Osteoblast (primary cell): ENCODE measurements at regions not wholly inside any gene's neighbourhood (a gene's known extent, or its start where the extent isn't known, plus 50 kb on each side); places are given as distances from the start of the nearest gene placed in this dataset.

Experiments used
- DNase-seq: peaks from one replicate; pipeline ENCODE4 v3.0.0; 2011; ENCODE audit warnings: low spot score, mixed read lengths; ENCODE audit not compliant: insufficient read length; ENCODE audit errors: missing footprints
- H2AFZ ChIP-seq: 2 replicates; pipeline ENCODE4 v1.6.0; 2011; ENCODE audit warnings: mild to moderate bottlenecking, low read length
- H3K27ac ChIP-seq: 2 replicates; pipeline ENCODE4 v1.5.1; 2011; ENCODE audit warnings: mild to moderate bottlenecking, low read depth, low read length, moderate library complexity
- H3K27me3 ChIP-seq: 2 replicates; pipeline ENCODE4 v1.6.0; 2012; ENCODE audit warnings: mild to moderate bottlenecking, control low read depth, inconsistent platforms, low read length, moderate library complexity; ENCODE audit not compliant: insufficient read depth
- H3K36me3 ChIP-seq: 2 replicates; pipeline ENCODE4 v1.5.1; 2011; ENCODE audit warnings: mild to moderate bottlenecking, low read length, control low read depth, moderate library complexity; ENCODE audit not compliant: insufficient read depth
- H3K4me1 ChIP-seq: 2 replicates; pipeline ENCODE4 v1.5.1; 2011; ENCODE audit warnings: mild to moderate bottlenecking, low read length, control low read depth, moderate library complexity; ENCODE audit not compliant: insufficient read depth
- H3K4me2 ChIP-seq: 2 replicates; pipeline ENCODE4 v1.6.0; 2011; ENCODE audit warnings: mild to moderate bottlenecking, low read length; ENCODE audit not compliant: insufficient read depth
- H3K4me3 ChIP-seq: fragments of 200-600 bp; sonication (generic); 3 replicates; pipeline ENCODE4 v1.5.1; 2012; ENCODE audit warnings: mild to moderate bottlenecking, low read length, inconsistent platforms; ENCODE audit not compliant: insufficient read depth
- H3K79me2 ChIP-seq: 2 replicates; pipeline ENCODE4 v1.6.0; 2012; ENCODE audit warnings: mild to moderate bottlenecking, low read length, control low read depth, inconsistent platforms; ENCODE audit not compliant: insufficient read depth
- H3K9me3 ChIP-seq: 2 replicates; pipeline ENCODE4 v1.5.1; 2011; ENCODE audit warnings: low read depth, low read length, control low read depth
- H4K20me1 ChIP-seq: 2 replicates; pipeline ENCODE4 v1.6.0; 2012; ENCODE audit warnings: mild to moderate bottlenecking, low read length, control low read depth; ENCODE audit not compliant: insufficient read depth
- TF ChIP-seq, protein P1 (sequence below): IDR thresholded peaks from 2 replicates; pipeline ENCODE4 v1.5.1; 2011; ENCODE audit warnings: mild to moderate bottlenecking, low read depth, low read length, moderate library complexity; ENCODE audit errors: extremely low read depth

DNA sequence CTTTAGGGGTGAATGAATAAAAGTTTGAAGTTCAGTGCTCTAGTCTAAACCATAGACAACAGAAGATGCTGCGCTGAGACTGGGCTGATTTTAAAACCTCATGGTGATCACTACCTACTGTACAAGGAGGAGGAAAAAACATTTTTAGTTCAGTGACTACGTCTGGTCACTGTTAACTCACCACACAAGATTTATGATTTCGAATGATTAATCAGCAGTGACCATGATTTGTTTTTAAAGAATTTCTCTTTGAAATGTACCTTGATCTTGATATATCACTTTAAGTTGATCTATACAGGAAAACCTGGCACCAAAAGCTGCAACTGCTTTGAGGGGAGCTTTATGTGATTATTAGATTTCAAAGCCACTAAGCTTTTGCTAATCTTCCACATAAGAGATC, 286.3 kb downstream of the PDGFC start:
- peak overlapping the region; percentile 28 for H3K4me2 ChIP-seq
- peak overlapping the region; percentile 56 for H3K27ac ChIP-seq
- no peaks in the 10 kb centered on the region for H3K36me3 ChIP-seq
- H3K9me3 ChIP-seq: no peaks in the 10 kb centered on the region
- H2AFZ ChIP-seq: no peak overlapping the region
- TF ChIP-seq, protein P1, sequence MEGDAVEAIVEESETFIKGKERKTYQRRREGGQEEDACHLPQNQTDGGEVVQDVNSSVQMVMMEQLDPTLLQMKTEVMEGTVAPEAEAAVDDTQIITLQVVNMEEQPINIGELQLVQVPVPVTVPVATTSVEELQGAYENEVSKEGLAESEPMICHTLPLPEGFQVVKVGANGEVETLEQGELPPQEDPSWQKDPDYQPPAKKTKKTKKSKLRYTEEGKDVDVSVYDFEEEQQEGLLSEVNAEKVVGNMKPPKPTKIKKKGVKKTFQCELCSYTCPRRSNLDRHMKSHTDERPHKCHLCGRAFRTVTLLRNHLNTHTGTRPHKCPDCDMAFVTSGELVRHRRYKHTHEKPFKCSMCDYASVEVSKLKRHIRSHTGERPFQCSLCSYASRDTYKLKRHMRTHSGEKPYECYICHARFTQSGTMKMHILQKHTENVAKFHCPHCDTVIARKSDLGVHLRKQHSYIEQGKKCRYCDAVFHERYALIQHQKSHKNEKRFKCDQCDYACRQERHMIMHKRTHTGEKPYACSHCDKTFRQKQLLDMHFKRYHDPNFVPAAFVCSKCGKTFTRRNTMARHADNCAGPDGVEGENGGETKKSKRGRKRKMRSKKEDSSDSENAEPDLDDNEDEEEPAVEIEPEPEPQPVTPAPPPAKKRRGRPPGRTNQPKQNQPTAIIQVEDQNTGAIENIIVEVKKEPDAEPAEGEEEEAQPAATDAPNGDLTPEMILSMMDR: no peak
- no peaks in the 10 kb centered on the region for H3K79me2 ChIP-seq
- DNase-seq: no peak
- H3K27me3 ChIP-seq: no peaks in the 10 kb centered on the region
- H3K4me1 ChIP-seq: peaks cover 18% of the 10 kb centered on the region
- H4K20me1 ChIP-seq: no peaks in the 10 kb centered on the region
- H3K4me3 ChIP-seq: no peak overlapping the region

- TF ChIP-seq, protein P1: no peak
- Histone ChIP-seq H2AFZ (no peak overlapping the region), H3K27ac (no peak overlapping the region), H3K4me3 (no peak overlapping the region), H3K9me3 (no peaks in the 10 kb centered on the region), H3K36me3 (no peaks in the 10 kb centered on the region), H3K4me1 (peaks cover 17% of the 10 kb centered on the region), H4K20me1 (no peaks in the 10 kb centered on the region), H3K79me2 (no peaks in the 10 kb centered on the region), H3K27me3 (no peaks in the 10 kb centered on the region), H3K4me2 (no peak overlapping the region)
- DNase-seq: no peak
These were observed 293.9 kb downstream of the PDGFC start for GRCh38 chr4:156677656-156678055.

GRCh38 chr4:156677131-156677531, 294.5 kb downstream of the PDGFC start:
- Histone ChIP-seq H3K4me3 (no peak overlapping the region), H2AFZ (no peak overlapping the region), H3K4me2 (peak overlapping the region; percentile 12), H3K36me3 (no peaks in the 10 kb centered on the region), H3K4me1 (peaks cover 20% of the 10 kb centered on the region), H3K9me3 (no peaks in the 10 kb centered on the region), H3K27me3 (no peaks in the 10 kb centered on the region), H3K27ac (peak overlapping the region; percentile 40), H4K20me1 (no peaks in the 10 kb centered on the region), H3K79me2 (no peaks in the 10 kb centered on the region)
- no peak for DNase-seq
- TF ChIP-seq, protein P1: peak; percentile 43

DNA sequence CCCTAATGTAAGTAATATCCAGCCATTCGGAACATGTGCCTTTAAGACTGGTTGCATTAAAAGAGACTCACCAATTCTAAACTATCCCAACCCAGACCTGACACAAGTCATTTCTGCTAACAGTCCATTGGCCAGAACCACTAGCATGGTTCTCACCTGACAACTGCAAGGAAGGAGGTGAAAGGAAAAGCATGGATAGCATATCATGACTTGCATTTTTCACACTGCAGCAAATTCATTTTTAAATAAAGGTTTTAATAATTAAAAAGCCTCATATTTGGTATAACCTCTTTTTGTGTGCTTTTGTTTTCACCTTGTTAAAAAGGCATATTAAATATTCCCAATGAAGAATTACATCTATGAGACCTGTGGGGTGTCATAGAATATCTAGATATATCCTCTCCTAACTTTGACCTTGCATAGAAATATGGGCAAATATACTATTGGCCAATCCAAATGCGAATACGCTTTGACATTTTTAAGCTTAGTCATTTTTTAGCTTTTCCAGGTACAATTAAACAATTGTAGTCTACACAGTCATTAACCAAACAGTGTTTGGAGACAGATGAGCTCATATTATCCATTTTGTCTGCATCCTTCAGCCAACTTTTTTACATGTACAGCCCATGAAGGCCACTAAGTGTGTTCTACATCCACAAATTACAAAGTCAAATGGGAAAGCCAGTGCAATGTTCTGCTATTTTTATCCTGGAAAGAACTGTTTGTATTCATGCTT, 295.3 kb downstream of the PDGFC start:
- TF ChIP-seq, protein P1: no peak
- Histone ChIP-seq H3K4me1 (peaks cover 20% of the 10 kb centered on the region), H3K9me3 (no peaks in the 10 kb centered on the region), H3K4me2 (no peak overlapping the region), H3K27ac (peak overlapping the region; percentile 40), H2AFZ (peak overlapping the region; percentile 11), H3K79me2 (no peaks in the 10 kb centered on the region), H3K4me3 (no peak overlapping the region), H3K27me3 (no peaks in the 10 kb centered on the region), H3K36me3 (no peaks in the 10 kb centered on the region), H4K20me1 (no peaks in the 10 kb centered on the region)
- DNase-seq: peak; percentile 44
